ENCODE measurements at regions not wholly inside any gene's neighbourhood (a gene's known extent, or its start where the extent isn't known, plus 50 kb on each side); places are given as distances from the start of the nearest gene placed in this dataset.

- TF ChIP-seq, protein P1, sequence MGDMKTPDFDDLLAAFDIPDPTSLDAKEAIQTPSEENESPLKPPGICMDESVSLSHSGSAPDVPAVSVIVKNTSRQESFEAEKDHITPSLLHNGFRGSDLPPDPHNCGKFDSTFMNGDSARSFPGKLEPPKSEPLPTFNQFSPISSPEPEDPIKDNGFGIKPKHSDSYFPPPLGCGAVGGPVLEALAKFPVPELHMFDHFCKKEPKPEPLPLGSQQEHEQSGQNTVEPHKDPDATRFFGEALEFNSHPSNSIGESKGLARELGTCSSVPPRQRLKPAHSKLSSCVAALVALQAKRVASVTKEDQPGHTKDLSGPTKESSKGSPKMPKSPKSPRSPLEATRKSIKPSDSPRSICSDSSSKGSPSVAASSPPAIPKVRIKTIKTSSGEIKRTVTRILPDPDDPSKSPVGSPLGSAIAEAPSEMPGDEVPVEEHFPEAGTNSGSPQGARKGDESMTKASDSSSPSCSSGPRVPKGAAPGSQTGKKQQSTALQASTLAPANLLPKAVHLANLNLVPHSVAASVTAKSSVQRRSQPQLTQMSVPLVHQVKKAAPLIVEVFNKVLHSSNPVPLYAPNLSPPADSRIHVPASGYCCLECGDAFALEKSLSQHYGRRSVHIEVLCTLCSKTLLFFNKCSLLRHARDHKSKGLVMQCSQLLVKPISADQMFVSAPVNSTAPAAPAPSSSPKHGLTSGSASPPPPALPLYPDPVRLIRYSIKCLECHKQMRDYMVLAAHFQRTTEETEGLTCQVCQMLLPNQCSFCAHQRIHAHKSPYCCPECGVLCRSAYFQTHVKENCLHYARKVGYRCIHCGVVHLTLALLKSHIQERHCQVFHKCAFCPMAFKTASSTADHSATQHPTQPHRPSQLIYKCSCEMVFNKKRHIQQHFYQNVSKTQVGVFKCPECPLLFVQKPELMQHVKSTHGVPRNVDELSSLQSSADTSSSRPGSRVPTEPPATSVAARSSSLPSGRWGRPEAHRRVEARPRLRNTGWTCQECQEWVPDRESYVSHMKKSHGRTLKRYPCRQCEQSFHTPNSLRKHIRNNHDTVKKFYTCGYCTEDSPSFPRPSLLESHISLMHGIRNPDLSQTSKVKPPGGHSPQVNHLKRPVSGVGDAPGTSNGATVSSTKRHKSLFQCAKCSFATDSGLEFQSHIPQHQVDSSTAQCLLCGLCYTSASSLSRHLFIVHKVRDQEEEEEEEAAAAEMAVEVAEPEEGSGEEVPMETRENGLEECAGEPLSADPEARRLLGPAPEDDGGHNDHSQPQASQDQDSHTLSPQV (IDR thresholded peaks at IDR 0.05), result no peak
- TF ChIP-seq CBFA2T3 (IDR thresholded peaks at IDR 0.05) (no peak), NR2C1 (IDR thresholded peaks at IDR 0.05) (no peak), NR2C1 (tag; IDR thresholded peaks at IDR 0.05) (no peak), ZNF212 (CRISPR knock-in tag; IDR thresholded peaks at IDR 0.05) (no peak), SMARCA5 (IDR thresholded peaks at IDR 0.05) (no peak), NFRKB (IDR thresholded peaks at IDR 0.05; ENCODE audit: low read depth) (no peak), RBM14 (IDR thresholded peaks at IDR 0.05; ENCODE audit: borderline replicate concordance, insufficient read depth, low read depth, low read length) (no peak)
- TF ChIP-seq, protein P2, sequence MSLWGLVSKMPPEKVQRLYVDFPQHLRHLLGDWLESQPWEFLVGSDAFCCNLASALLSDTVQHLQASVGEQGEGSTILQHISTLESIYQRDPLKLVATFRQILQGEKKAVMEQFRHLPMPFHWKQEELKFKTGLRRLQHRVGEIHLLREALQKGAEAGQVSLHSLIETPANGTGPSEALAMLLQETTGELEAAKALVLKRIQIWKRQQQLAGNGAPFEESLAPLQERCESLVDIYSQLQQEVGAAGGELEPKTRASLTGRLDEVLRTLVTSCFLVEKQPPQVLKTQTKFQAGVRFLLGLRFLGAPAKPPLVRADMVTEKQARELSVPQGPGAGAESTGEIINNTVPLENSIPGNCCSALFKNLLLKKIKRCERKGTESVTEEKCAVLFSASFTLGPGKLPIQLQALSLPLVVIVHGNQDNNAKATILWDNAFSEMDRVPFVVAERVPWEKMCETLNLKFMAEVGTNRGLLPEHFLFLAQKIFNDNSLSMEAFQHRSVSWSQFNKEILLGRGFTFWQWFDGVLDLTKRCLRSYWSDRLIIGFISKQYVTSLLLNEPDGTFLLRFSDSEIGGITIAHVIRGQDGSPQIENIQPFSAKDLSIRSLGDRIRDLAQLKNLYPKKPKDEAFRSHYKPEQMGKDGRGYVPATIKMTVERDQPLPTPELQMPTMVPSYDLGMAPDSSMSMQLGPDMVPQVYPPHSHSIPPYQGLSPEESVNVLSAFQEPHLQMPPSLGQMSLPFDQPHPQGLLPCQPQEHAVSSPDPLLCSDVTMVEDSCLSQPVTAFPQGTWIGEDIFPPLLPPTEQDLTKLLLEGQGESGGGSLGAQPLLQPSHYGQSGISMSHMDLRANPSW (CRISPR knock-in tag; IDR thresholded peaks at IDR 0.05), result no peak
- TF ChIP-seq, protein P3, sequence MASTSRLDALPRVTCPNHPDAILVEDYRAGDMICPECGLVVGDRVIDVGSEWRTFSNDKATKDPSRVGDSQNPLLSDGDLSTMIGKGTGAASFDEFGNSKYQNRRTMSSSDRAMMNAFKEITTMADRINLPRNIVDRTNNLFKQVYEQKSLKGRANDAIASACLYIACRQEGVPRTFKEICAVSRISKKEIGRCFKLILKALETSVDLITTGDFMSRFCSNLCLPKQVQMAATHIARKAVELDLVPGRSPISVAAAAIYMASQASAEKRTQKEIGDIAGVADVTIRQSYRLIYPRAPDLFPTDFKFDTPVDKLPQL (IDR thresholded peaks at IDR 0.05; ENCODE audit: extremely low read depth, insufficient read length), result no peak
Measured at GRCh38 chr11:121365304-121365703, 72.7 kb downstream of the SC5D start (continued).

Measured in K562 (cell line).